ENCODE measurements at regions not wholly inside any gene's neighbourhood (a gene's known extent, or its start where the extent isn't known, plus 50 kb on each side); places are given as distances from the start of the nearest gene placed in this dataset.

GRCh38 chr13:93172109-93172508, 54.5 kb upstream of the GPC6 start:
- TF ChIP-seq CTCF (IDR thresholded peaks at IDR 0.05): peak; percentile 26; the same call in 1 of the 2 replicates

DNA sequence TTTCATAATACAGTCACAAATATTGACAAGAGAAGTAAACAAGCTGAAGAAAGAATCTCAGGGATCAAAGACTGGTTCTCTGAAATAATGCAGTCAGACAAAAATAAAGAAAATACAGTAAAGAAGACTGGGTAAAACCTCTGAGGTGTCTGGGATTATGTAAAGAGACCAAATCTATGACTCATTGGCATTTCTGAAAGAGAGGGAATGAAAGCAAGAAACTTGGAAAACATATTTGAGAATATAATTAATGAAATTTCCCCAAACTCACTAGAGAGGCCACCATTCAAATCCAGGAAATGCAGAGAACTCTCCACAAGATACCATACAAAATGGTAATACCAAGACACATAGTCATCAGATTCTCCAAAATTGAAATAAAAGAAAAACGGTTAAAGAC, 53.0 kb upstream of the GPC6 start:
- TF ChIP-seq CTCF (IDR thresholded peaks at IDR 0.05): no peak

- TF ChIP-seq CTCF (IDR thresholded peaks at IDR 0.05): no peak
These were observed 52.3 kb upstream of the GPC6 start for GRCh38 chr13:93174260-93174659.

Measured in LNCAP (cell line).